GM03348 (cell line): ENCODE measurements at regions not wholly inside any gene's neighbourhood (a gene's known extent, or its start where the extent isn't known, plus 50 kb on each side); places are given as distances from the start of the nearest gene placed in this dataset.
"Not testable (repeated sequence)": the region's sequence is repeated elsewhere in the genome, so short reads cannot be mapped to it uniquely, and the experiment has no call there.

Source experiments
- DNase-seq: peaks from one replicate; pipeline ENCODE4 v3.0.0; 2012; ENCODE audit warnings: low spot score

DNA sequence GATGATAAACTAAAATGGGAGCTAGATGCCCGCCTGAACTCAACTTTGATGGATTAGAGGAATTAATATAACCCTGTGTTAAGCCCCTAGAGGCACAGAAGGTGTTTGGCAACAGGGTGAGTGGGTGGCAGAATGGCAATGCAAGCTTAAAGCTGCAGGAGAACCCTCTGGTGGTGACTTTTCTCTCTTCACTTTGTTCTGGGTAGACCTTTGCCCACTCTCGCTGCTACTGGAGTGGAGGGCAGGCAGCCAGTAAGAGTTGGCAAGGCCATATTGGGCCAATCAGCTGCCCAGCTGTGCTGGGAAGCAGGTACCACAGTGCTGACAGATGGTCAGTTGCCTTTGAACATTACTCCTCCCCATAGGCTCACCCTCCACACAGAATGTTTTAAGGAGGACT lies 468.2 kb downstream of the MMUT start:
- DNase-seq, result no peak

GRCh38 chr6:48990739-48991138 lies 472.3 kb downstream of the MMUT start:
- peak; percentile 10 for DNase-seq

GRCh38 chr6:48986845-48987244 lies 476.2 kb downstream of the MMUT start:
- no peak for DNase-seq

GRCh38 chr6:48986105-48986504 lies 476.9 kb downstream of the MMUT start:
- no peak for DNase-seq

GRCh38 chr6:48985025-48985424 lies 478.0 kb downstream of the MMUT start:
- DNase-seq, result no peak

DNA sequence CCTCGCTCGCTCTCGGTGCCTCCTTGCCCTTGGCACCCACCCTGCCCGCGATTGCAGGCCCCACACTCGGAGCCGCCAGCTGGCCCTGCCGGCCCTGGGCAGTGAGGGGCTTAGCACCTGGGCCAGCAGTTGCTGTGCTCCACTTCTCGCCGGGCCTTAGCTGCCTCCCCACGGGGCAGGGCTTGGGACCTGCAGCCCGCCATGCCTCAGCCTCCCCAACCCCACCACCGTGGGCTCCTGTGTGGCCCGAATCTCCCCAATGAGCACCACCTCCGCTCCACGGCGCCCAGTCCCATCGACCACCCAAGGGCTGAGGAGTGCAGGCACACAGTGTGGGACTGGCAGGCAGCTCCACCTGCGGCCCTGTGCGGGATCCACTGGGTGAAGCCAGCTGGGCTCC lies 479.1 kb downstream of the MMUT start:
- not testable (repeated sequence) for DNase-seq

DNA sequence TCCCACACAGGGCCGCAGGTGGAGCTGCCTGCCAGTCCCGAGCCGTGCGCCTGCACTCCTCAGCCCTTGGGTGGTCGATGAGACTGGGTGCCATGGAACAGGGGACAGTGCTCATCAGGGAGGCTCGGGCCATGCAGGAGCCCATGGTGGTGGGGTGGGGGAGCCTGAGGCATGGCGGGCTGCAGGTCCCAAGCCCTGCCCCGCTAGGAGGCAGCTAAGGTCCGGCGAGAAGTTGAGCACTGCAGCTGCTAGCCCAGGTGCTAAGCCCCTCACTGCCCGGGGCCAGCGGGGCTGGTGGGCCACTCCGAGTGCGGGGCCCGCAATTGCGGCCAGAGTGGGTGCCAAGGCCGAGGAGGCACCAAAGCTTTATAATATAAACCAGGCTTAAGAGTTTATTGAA lies 479.7 kb downstream of the MMUT start:
- no peak for DNase-seq

DNA sequence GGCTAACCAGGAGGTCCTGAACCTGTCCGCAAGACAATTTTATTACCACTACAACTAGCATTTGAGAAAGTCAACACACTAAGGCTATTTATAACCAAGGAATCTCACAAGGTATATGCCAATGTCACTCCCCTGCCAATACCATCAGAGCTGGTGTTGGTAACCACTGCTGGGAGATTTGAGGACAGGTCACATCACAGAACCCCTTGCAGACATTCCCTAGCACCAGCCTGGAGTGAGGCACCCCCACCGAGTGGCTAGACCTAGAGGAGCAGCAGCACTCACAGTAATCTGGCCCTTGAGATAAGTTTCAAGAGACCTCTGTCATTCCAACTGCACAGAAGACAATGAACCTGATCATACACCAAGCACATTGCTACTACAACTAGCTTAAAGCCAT lies 483.2 kb downstream of the MMUT start:
- no peak for DNase-seq

DNA sequence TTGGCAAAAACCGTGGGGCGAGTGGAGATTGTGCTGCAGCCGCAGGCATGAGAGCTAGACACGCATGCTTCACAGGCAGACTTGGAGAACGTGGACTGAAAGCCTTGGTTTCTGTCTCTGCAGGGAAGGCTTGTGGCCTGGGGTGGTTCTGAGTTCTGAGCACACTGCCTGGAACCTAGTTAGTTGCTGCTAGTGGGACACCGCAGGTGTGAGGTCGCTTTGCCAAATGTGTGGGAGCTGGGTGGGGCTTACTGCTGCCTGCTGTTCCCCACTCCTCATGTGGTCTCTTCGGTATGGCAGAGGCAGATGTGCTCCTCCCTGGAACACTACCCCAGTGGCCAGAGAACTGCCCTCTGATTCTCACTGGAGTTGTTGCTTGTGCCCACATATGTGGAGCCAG lies 484.0 kb downstream of the MMUT start:
- no peak for DNase-seq

- no peak for DNase-seq
Measured at GRCh38 chr6:48978016-48978415, 485.0 kb downstream of the MMUT start.

DNA sequence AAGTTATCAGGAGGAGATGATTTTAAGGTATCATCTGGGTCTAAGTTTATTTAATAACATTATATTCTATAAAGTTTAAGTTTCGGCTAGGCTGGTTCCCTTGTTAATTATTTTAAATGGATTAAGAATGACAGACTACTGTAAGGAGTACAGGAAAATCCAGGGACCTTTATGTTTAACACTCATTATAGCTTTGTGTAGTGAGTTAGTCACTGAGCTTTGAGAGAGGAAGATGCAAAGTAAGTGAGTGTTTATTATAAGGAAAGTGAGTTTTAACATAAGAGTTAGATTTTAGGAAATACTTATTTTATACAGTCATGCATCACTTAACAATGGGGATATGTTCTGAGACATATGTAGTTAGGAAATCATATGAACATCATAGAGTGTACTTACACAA lies 485.5 kb downstream of the MMUT start:
- no peak for DNase-seq

DNA sequence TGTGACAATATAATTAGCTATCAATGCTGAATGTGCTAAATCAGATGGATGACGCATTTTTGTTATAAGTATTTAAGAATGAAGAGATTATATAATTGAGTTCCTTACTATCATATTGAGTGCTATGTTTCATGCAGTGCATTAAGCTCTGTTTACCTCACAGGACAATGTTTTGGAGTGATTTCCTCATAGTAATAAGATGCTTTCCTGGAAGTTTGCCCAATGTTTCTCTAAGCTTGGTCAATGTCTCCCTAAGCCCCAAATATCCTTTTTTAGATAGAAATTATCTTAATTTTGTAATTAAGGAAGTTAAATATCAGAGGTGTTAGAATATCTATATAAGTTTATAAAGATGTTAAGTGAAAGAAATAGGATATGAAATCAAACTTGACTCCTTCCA lies 489.6 kb downstream of the MMUT start:
- no peak for DNase-seq

DNA sequence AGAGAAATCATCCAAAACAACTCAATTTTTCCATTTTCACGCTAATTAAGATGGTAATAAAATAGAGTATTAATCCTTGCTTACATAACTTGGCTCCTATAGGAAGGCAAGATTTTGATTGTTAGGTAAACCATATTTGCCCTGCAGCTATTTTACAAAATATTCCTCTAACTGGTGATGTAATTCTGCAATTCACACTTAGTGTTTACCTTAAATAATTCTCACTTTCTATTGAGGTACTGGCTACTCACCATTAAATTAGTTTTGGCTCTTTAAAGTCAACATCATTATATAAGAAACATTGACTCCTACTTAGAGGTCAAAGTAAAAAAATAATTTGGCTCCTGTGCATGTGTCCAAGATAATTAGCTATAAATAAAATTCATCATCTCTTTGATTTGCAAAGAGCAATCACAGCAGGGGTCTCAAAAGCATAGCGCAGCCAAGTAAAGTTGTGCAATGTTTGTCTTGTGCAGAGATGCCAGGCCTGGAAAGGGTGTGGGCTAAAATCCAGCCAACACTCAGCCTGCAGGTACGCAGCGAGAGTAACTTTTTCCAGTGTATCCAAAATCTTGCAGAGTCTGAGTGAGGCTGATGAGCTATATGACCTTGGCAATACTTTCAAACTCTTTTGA lies 501.2 kb downstream of the MMUT start:
- no peak for DNase-seq

- no peak for DNase-seq
Measured at GRCh38 chr6:48959251-48960060, 503.6 kb downstream of the MMUT start.

GRCh38 chr6:48957781-48958180 lies 505.3 kb downstream of the MMUT start:
- peak; percentile 40 for DNase-seq

GRCh38 chr6:48951917-48952316 lies 511.1 kb downstream of the MMUT start:
- DNase-seq, result no peak

DNA sequence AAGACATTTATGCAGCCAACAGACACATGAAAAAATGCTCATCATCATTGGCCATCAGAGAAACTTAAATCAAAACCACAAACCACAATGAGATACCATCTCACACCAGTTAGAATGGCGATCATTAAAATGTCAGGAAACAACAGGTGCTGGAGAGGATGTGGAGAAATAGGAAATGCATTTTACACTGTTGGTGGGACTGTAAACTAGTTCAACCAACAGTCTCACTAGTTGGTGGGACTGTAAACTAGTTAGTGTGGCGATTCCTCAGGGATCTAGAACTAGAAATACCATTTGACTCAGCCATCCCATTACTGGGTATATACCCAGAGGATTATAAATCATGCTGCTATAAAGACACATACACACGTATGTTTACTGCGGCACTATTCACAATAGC lies 518.8 kb downstream of the MMUT start:
- DNase-seq, result not testable (repeated sequence)

- no peak for DNase-seq
Measured at GRCh38 chr6:48933136-48933535, 529.9 kb downstream of the MMUT start.

DNA sequence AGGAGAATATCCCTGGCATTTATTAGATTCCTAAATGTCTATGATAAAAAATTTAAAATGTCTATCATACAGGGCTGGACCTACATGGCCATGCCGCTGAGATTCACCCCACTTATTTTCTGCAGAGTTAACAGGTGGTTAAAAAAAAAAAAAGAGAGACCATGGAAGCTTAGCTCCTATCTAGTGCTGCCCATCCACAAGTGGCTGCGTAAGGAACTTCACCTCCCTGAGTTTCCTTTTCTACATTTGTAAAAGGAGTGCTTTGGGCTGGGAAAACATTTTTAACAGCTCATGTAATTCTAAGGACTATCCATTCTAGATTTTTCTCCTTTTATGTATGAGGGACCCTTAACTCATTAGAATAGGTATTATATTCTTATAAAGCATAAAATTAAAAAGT lies 534.1 kb downstream of the MMUT start:
- DNase-seq, result no peak

- no peak for DNase-seq
Measured at GRCh38 chr6:48922837-48923236, 540.2 kb downstream of the MMUT start.

DNA sequence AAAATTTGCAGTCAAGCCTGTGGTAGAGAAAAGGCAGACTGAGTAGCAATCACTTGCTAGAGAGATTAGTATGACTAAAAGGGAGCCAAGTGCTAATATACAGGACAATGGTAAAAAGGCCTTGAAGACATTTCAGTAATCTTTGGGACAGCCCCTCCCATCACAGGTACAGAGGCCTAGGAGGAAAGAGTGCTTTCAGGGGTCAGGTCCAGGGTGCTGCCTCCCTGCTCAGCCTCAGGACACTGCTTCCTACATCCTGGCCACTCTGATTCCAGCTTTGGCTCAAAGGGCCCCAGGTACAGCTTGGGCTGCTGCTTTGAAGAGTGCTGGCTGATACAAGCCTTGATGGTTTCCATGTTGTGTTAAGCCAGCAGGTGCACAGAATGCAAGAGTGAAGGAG lies 543.5 kb downstream of the MMUT start:
- DNase-seq, result no peak

GRCh38 chr6:48917233-48917632 lies 545.8 kb downstream of the MMUT start:
- DNase-seq, result no peak

DNA sequence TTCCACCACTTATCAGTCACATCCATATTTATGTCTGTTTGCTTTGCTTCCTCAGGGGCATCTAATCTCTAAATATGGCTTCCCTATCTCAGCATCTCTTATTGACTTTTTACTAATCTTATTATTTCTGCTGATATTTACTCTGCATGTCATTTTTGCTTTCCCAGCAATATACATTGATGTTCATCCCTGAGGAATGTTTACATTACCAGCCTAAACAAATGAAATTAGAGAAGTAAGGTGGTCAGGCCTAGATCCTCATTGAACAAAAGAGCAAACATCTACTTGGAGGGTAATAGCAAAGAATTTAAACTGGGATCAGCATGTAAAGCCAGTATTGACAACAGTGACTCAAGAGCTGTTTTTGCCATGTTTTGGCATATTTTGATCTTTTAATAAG lies 546.4 kb downstream of the MMUT start:
- no peak for DNase-seq

- no peak for DNase-seq
Measured at GRCh38 chr6:48915591-48915990, 547.5 kb downstream of the MMUT start.
